Testis (tissue), 2 donors: ENCODE measurements at regions not wholly inside any gene's neighbourhood (a gene's known extent, or its start where the extent isn't known, plus 50 kb on each side); places are given as distances from the start of the nearest gene placed in this dataset.

ENCODE experiments used
- CTCF ChIP-seq, 3 experiments: fragments of 450-650 bp in 2 of 3; fragments of 200-600 bp in 1 of 3; sonication (generic) in 1 of 3; IDR thresholded peaks; one replicate each; pipeline ENCODE4 v1.5.1; 2016 to 2019; ENCODE audit warnings: antibody characterized with exemption in 3 of 3, mild to moderate bottlenecking in 2 of 3, moderate library complexity in 1 of 3
- POLR2A ChIP-seq: fragments of 450-650 bp; IDR thresholded peaks from one replicate; pipeline ENCODE4 v1.6.1; 2017; ENCODE audit warnings: antibody characterized with exemption, mild to moderate bottlenecking, moderate library complexity

GRCh38 chr4:72984351-72984750 lies 85.2 kb downstream of the COX18 start:
- TF ChIP-seq CTCF (IDR thresholded peaks at IDR 0.05) (no peak), POLR2A (no peak)
